Body of pancreas (tissue), 4 donors: ENCODE measurements at regions not wholly inside any gene's neighbourhood (a gene's known extent, or its start where the extent isn't known, plus 50 kb on each side); places are given as distances from the start of the nearest gene placed in this dataset.

Experiments
- POLR2A ChIP-seq, 3 donors: fragments of 450-650 bp; IDR thresholded peaks; one replicate each; pipeline ENCODE4 v1.6.1; 2016; ENCODE audit warnings: antibody characterized with exemption in 3 of 3, mild to moderate bottlenecking in 2 of 3
- TF ChIP-seq, protein P1 (sequence below), 7 experiments: fragments of 450-650 bp in 4 of 7; fragments of 200-600 bp in 3 of 7; sonication (generic) in 3 of 7; IDR thresholded peaks; one replicate each; pipeline ENCODE4 v1.5.1; 2016 to 2019; ENCODE audit warnings: antibody characterized with exemption in 7 of 7

GRCh38 chr1:232302376-232303221, 327.3 kb downstream of the SIPA1L2 start:
- no peak for TF ChIP-seq POLR2A (IDR thresholded peaks at IDR 0.05)
- TF ChIP-seq, protein P1, sequence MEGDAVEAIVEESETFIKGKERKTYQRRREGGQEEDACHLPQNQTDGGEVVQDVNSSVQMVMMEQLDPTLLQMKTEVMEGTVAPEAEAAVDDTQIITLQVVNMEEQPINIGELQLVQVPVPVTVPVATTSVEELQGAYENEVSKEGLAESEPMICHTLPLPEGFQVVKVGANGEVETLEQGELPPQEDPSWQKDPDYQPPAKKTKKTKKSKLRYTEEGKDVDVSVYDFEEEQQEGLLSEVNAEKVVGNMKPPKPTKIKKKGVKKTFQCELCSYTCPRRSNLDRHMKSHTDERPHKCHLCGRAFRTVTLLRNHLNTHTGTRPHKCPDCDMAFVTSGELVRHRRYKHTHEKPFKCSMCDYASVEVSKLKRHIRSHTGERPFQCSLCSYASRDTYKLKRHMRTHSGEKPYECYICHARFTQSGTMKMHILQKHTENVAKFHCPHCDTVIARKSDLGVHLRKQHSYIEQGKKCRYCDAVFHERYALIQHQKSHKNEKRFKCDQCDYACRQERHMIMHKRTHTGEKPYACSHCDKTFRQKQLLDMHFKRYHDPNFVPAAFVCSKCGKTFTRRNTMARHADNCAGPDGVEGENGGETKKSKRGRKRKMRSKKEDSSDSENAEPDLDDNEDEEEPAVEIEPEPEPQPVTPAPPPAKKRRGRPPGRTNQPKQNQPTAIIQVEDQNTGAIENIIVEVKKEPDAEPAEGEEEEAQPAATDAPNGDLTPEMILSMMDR (IDR thresholded peaks at IDR 0.05): no peak
